Heart left ventricle (tissue), 13 donors: ENCODE measurements at regions not wholly inside any gene's neighbourhood (a gene's known extent, or its start where the extent isn't known, plus 50 kb on each side); places are given as distances from the start of the nearest gene placed in this dataset.

Source experiments
- CTCF ChIP-seq, 12 donors: fragments of 200-600 bp; sonication (generic) in 4 of 12; IDR thresholded peaks; one replicate each; pipeline versions ENCODE4 v1.5.0 to v1.8.0; 2018 to 2022; ENCODE audit warnings: antibody characterized with exemption in 12 of 12, mild to moderate bottlenecking in 5 of 12
- POLR2A ChIP-seq, 2 donors: fragments of 450-650 bp; IDR thresholded peaks; one replicate each; pipeline ENCODE4 v1.6.1; 2017; ENCODE audit warnings: antibody characterized with exemption in 2 of 2, mild to moderate bottlenecking in 2 of 2, moderate library complexity in 2 of 2
- donor health status: ischemic (EF 13 %, LVEDD 7.1; RV severe dilation, severe dysfunction).
- donor health status: DM: no; HTN: yes; CAD: no.
- donor health status: DM: no; HTN: no; CAD: no.
- donor health status: ischemic (EF 25% LVEDD 6.9; RV normal size, moderate dysfunction).
- donor health status: ischemic (EF 25% LVEDD 5.7; RV mildly dilated, moderate dysfunction).
- donor health status: ischemic (EF 35%, LVEDD 5.7; RV mildly dilated, moderate dysfunction).
- donor health status: nonischemic (EF 11% LVEDD 7.7; RV severe dilation, severe dysfunction).
- donor health status: DM: yes; HTN: yes; CAD: no.
- donor health status: PGD.
- donor health status: ischemic (EF 29% LVEDD 5.4; RV normal size, mild dysfunction).
- donor health status: nonischemic (EF 23%, LVEDD 6.1; RV moderate dilation, normal function).

- no peak for TF ChIP-seq CTCF (IDR thresholded peaks at IDR 0.05)
- TF ChIP-seq POLR2A (IDR thresholded peaks at IDR 0.05): no peak
Observed at GRCh38 chr5:164091836-164092235, 586.4 kb downstream of the MAT2B start.
